Frontal cortex (tissue), 3 donors: ENCODE measurements at regions not wholly inside any gene's neighbourhood (a gene's known extent, or its start where the extent isn't known, plus 50 kb on each side); places are given as distances from the start of the nearest gene placed in this dataset.
"Not testable (repeated sequence)": the region's sequence is repeated elsewhere in the genome, so short reads cannot be mapped to it uniquely, and the experiment has no call there.

Experiments used
- DNase-seq, 2 donors: peaks; one replicate each; pipeline ENCODE4 v3.0.0; 2012; ENCODE audit warnings: low spot score in 2 of 2
- FAIRE-seq: peaks from 2 replicates; lab custom pipeline; 2012; peaks lifted over from hg19 to GRCh38; lab: Jason Lieb, UNC
- donor health status: control.
- donor health status: control.
- donor health status: control.

GRCh38 chr14:21852061-21852664, 178.5 kb upstream of the OR4E1 start:
- FAIRE-seq (peak; percentile 50), DNase-seq (no peak)

DNA sequence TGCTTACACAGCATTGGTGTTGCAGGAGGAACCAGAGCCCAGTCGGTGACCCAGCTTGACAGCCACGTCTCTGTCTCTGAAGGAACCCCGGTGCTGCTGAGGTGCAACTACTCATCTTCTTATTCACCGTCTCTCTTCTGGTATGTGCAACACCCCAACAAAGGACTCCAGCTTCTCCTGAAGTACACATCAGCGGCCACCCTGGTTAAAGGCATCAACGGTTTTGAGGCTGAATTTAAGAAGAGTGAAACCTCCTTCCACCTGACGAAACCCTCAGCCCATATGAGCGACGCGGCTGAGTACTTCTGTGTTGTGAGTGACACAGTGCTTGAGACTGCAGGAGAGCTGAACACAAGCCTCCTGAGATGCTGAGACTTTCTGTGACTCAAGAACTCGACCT, 173.3 kb upstream of the OR4E1 start:
- FAIRE-seq, DNase-seq: not testable (repeated sequence)

DNA sequence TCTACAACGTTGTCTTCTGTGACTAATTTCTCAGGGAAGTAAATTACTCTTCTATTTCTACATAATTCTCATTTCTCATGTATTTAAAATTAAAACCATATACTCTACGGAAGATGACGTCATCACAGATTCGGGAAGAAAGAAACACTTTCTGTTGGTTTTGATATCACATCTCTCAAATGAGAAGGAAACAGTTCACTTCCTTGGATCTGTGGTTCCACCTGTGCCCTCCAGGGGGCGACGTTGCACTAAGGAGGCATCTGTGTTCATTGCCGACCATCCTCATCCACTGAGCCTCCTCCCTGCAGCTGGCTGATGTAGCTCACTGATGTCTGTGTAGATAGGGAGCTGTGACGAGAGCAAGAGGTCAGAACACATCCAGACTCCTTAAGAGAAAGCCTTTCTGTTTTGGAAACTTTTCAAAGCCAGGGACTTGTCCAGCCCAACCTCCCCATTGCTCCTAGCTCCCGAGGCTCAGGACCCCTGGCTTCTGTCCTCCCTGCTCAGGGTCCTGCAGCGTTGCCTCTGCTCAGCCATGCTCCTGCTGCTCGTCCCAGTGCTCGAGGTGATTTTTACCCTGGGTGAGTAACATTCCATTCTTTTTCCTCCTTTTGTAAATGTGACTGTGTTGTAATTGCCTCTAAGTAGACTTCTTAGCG, 172.7 kb upstream of the OR4E1 start:
- FAIRE-seq: no peak

DNA sequence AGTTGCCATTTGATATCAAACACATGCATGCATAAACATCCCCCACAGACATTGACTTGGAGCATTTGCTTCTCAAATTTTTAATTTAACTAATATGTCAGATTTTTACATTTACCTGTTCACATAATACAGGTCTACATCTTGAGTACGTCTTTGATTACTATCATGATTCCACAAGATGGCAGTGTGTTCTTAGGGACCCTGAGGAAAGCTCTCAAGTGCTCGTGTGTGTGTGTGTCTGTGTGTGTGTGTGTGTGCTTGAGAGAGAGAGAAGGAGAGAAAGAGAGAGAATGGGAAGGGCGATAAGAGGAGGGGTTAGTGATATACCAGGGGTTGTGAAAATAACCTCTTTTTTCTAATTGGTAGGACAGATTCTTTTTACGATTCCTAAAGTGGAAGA, 167.1 kb upstream of the OR4E1 start:
- no peak for FAIRE-seq
- no peak for DNase-seq

More for the DNA sequence above, 172.7 kb upstream of the OR4E1 start:
- DNase-seq: no peak

DNA sequence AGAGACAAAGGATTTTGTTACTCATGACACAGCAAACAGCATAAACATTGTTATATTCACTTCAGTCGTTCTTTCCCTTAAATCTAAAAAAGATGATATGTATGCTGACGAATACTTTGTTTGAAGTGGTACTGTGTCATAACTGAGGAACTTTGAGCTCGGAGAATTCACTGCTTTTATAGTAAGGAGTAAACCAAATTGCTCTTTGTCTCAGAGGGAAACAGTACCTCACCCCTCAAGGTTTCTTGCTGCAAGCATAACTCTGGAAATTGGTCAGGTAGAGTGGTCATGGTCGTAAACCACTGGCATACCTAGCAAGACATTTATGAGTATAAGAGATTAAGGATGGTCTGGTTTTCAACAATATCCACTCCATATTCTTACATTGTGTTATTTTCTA, 160.2 kb upstream of the OR4E1 start:
- no peak for FAIRE-seq
- no peak for DNase-seq

- no peak for DNase-seq
- FAIRE-seq: no peak
Observed at GRCh38 chr14:21825845-21826244, 152.2 kb upstream of the OR4E1 start.

GRCh38 chr14:21825149-21825743, 151.6 kb upstream of the OR4E1 start:
- FAIRE-seq (no peak), DNase-seq (no peak)

DNA sequence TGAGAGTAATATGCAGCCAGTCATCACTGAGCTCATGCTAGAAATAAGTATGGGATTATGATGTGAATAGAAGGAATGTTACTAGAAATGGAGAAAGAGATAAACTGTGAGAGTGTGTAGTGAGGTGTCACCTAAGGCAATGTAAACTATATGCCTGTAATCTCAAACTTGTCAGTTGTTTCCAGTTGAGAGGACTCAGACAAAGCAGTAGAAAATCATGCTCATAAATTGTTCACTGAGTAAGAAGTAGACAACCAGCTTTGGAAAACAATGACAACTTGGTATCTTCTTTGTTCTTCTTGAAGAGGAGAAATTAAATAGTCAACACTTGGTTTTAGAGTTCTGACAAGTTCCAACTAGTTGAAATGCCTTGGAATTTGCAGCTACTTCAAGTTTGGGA, 148.5 kb upstream of the OR4E1 start:
- DNase-seq (no peak), FAIRE-seq (no peak)

DNA sequence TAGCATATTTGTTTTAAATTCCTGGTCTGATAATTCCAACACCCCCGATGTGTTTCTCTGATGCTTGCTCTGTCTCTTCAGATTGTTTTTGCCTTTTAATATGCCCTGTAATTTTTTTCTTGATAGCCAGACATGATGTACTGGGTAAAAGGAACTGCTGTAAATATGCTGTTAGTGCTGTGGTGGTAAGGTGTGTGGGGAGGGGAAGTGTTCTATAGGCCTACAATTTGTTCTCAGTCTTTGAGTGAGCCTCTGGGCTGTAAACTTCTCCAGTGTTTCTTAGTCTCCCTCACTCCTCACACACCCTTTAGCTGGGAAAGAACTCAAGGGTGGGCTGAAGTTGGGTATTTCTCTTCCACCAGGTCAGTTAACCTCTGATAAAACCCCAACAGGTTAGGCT, 147.0 kb upstream of the OR4E1 start:
- no peak for FAIRE-seq
- no peak for DNase-seq

- FAIRE-seq, DNase-seq: not testable (repeated sequence)
Observed at GRCh38 chr14:21819891-21820290, 146.3 kb upstream of the OR4E1 start.

GRCh38 chr14:21817010-21817409, 143.4 kb upstream of the OR4E1 start:
- FAIRE-seq, DNase-seq: not testable (repeated sequence)

DNA sequence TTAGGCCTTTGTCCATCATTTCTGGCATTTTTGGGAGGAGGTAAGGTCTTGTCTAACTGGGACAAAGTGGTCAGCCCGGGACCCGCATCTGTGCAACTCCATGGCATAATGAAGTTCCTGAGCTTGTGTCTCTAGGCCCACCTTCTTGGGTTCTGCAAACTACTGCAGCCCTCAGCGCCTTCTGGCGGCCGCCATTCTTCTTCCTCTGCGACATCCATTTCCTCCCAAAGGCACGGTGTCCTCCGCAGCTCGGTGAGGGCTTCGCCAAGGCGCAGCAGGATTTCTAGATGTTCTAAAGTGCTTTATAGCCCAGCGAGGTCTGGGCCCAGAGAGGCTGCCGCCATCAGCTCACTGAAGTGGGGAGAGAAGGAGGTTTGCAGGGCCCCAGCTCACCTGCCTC, 134.4 kb upstream of the OR4E1 start:
- DNase-seq (no peak), FAIRE-seq (no peak)

DNA sequence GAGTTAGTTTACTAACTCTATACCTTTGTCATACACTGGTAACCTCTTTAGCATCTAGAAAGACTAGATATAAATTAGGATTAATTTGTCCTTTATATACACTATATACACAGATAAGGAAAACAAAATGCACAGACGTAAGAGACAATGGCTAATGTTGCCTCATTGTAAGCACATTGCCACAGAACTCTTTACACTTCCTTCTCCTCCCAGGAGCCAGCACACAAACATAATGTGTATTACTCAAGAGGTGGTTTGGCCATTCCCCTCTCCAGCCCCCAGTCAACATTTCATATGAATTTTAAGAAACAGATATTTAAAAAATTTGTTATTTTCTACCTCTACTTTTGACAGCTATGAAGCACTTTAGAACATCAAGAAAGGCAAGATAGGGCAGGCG, 131.4 kb upstream of the OR4E1 start:
- DNase-seq (no peak), FAIRE-seq (no peak)

DNA sequence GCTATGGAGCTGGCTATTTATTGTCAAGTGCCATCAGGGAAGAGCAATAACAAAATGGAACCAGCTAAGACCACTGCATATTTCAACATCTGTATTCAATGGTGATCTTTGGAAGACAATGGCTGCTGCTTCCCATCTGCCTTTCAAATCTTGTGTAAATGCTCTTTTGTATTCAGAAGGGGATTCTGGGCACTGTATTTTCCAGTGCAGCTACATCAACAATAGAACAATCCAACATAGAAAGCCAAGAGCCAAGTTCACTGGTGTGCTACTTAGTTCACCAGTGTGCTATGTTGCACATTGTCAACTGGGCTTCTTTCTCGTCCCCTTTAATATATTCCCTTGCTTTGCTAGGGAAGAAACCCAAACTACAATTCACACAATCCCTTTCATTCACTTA, 128.8 kb upstream of the OR4E1 start:
- DNase-seq: no peak
- no peak for FAIRE-seq

DNA sequence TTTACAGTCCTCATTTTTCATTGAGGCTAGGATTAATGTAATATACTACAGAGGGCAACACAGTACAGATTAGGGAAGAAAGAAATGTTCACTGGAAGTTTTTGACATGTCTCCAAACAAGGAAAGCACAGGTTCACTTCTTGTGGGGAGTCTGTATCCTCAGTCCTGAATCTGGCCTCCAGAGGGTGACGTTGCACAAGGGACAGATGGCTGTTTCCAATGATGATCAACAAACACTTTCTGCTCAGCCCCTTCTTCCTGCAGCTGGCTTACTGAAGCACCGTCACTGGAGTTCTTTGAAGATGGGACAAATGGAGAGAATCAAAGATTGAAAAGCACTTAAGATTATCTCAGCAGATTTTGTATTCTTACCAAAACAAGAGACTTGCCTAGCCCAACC, 123.3 kb upstream of the OR4E1 start:
- DNase-seq (no peak), FAIRE-seq (no peak)

GRCh38 chr14:21795456-21795855, 121.8 kb upstream of the OR4E1 start:
- DNase-seq (no peak), FAIRE-seq (no peak)

- no peak for FAIRE-seq
- DNase-seq: no peak
Observed at GRCh38 chr14:21791749-21792148, 118.1 kb upstream of the OR4E1 start.

DNA sequence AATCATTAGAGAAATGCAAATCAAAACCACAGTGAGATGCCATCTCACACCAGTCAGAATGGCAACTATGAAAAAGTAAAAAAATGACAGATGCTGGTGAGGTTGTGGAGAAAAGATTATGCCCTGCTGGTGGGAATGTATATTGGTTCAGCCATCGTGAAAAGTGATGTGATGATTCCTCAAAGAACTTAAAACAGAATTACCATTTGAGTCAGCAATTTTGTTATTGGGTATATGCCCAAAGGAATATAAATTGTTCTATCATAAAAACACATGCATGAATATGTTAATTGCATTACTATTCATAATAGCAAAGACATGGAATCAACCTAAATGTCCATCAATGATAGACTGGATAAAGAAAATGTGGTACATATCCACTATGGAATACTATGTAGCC, 115.1 kb upstream of the OR4E1 start:
- not testable (repeated sequence) for DNase-seq, FAIRE-seq

DNA sequence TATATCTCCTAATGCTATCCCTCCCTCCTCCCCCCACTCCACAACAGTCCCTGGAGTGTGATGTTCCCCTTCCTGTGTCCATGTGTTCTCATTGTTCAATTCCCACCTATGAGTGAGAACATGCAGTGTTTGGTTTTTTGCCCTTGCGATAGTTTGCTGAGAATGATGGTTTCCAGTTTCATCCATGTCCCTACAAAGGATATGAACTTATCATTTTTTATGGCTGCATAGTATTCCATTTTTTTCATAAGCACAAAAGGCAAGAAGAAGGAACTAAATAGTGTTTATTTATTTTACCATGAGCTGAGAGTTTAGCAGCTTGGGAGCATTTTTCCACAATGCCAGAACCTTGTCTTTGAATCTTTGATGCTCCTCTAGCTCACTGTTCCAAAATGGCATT, 113.6 kb upstream of the OR4E1 start:
- FAIRE-seq, DNase-seq: not testable (repeated sequence)

- no peak for FAIRE-seq
Observed at GRCh38 chr14:21781543-21781942, 107.9 kb upstream of the OR4E1 start.

GRCh38 chr14:21780429-21781084, 106.9 kb upstream of the OR4E1 start:
- FAIRE-seq (no peak), DNase-seq (no peak)

More at GRCh38 chr14:21781543-21781942, 107.9 kb upstream of the OR4E1 start:
- no peak for DNase-seq
